NCI-H82 treated with DMSO at 0.1 percent for 48 hours (cell line): ENCODE measurements at regions not wholly inside any gene's neighbourhood (a gene's known extent, or its start where the extent isn't known, plus 50 kb on each side); places are given as distances from the start of the nearest gene placed in this dataset.

Source experiments
- DNase-seq: peaks from one replicate; lab custom pipeline; 2025; ENCODE audit not compliant: unreplicated experiment; lab: John Stamatoyannopoulos, UW

GRCh38 chr13:97561182-97561581, 127.2 kb downstream of the RAP2A start:
- no peak for DNase-seq

DNA sequence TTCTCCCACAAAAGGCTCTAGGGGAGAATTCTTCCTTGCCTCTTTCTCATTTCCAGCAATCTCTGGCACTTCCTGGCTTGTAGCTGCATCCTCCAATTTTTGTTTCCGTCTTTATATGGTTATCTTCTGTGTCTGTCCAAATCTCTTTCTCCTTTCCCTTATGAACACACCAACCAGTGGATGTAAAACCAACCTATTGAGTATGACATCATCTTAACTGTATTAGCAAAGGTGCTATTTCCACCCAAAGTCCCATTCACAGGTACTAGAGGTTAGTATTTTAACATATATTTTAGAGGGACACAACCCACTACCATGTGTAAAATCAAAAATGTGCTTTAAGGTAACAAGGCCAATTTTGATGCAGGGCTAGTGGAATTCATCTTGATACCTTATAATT, 129.0 kb downstream of the RAP2A start:
- no peak for DNase-seq

DNA sequence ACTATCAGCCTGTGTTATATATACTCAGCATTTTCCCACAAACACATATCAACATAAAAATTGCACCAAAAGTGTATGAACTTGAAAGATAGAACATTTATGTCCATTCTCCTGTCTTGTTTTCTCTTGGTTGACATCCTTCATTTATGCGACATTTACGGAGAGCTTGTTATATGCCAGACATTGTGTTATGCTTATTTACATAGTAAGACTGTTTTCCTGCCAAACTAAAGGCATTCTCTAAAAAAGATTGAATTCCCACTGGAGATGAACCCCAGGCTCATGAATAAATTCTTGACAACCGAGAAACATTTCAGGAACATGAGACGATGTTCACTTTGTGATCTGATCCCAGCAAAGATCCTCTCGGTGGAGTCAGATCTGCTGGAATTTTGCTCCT, 131.0 kb downstream of the RAP2A start:
- DNase-seq: no peak

DNA sequence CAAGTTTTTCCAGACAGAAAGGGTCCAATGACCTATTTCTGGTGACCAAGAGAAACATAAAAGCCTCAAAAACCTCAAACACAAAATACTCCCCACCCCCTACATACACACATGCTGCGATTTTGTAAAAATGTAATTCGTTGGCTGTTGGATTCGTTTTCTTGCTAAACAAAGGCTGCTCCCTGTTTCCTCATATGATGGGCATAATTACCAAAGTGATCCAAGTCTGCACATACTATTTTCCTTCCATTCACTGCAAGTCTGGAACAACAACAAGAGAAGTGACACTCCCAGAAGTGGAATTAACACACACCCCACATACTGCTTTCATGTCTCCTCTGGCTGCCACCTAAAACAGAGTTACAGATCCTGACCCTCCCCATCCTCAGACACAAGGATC, 131.9 kb downstream of the RAP2A start:
- DNase-seq: no peak

DNA sequence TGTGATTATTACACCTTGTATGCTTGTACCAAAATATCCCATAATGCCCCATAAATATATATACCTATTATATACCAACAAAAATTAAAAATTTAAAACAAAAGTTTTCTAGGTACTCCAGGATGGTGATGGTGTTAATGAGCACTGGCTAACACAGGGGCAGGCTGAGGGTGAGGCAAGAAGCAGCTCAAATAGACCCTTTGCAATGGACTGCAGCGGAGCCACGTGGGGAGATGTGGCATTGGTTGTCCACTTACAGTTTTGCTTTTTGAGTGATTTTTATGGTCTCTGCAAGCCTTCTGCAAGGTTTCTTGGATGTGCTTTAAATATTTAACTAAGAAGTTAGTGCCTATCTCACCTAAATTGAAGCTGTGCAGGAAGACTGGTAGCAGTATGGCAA, 132.9 kb downstream of the RAP2A start:
- no peak for DNase-seq

- no peak for DNase-seq
Measured at GRCh38 chr13:97567510-97568243, 133.7 kb downstream of the RAP2A start.

GRCh38 chr13:97568850-97569249, 134.9 kb downstream of the RAP2A start:
- peak; percentile 35 for DNase-seq

GRCh38 chr13:97569841-97570240, 135.9 kb downstream of the RAP2A start:
- DNase-seq: peak; percentile 84

DNA sequence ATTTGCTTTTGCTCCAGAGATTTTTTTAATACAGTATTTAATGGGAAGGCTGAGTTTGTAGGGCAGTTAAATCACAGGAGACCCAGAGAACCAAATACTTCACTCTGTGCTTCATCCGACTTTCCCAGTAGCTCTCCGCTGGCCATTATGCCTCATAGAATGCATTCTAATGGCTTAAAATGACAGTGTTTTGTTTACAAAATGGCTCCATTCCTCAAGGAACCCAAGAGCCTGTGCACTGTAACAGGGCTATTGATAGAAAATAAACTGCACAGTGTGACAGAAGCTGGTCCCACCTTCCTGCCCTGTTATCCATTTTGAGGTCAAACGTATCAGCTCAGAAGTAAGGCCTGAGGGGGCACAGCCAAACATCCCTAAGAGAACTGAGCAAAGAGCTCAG, 136.5 kb downstream of the RAP2A start:
- no peak for DNase-seq

- peak; percentile 97 for DNase-seq
Measured at GRCh38 chr13:97573011-97573410, 139.0 kb downstream of the RAP2A start.

- peak; percentile 42 for DNase-seq
Measured at GRCh38 chr13:97574926-97575325, 141.0 kb downstream of the RAP2A start.

GRCh38 chr13:97577026-97577425, 143.1 kb downstream of the RAP2A start:
- DNase-seq: no peak

- DNase-seq: no peak
Measured at GRCh38 chr13:97582170-97582569, 148.2 kb downstream of the RAP2A start.

- DNase-seq: no peak
Measured at GRCh38 chr13:97583907-97584497, 150.0 kb downstream of the RAP2A start.

GRCh38 chr13:97586941-97587340, 153.0 kb downstream of the RAP2A start:
- no peak for DNase-seq

GRCh38 chr13:97588993-97589392, 155.0 kb downstream of the RAP2A start:
- DNase-seq: no peak

GRCh38 chr13:97600458-97601075, 166.6 kb downstream of the RAP2A start:
- no peak for DNase-seq

GRCh38 chr13:97615266-97615665, 181.3 kb downstream of the RAP2A start:
- no peak for DNase-seq

DNA sequence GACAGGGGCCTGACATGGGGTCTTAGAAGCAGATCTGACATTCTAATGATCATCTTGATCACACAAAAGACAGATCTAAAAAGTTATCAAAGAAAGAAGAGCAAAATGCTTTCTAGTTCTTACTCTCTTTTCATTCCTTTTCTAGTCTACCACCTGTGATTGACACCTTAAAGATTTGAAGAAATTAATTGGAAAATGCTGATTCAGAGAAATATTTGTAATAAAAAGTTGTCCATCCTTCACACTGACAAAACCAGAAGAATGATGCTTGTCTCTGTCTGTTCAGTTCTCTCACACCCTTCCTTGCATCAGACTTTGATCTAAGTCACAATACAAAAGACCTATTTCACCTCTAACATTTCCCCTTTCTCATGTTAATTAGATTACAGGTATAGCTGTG, 182.4 kb downstream of the RAP2A start:
- no peak for DNase-seq

GRCh38 chr13:97621025-97621424, 187.1 kb downstream of the RAP2A start:
- no peak for DNase-seq

DNA sequence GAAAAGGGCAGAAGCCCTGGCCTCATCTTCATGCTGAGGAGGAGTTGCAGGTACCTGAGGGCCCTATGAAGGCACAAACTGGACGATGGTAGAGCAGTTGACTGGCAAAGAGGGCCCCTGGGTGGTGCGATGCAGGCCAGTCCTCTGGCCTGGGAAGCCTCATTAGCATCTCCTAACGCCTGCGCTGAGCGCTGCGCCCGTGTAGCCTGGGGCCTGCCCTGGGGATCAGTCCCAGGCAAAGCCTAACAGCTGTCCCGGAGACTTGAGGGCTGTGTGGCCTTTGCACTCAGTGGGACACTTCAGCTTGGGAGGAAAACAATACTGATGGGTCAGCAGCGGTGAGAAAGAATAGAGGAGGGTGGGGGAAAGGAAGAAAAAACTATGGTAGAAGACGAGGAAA, 187.7 kb downstream of the RAP2A start:
- DNase-seq: no peak

GRCh38 chr13:97627566-97627965, 193.6 kb downstream of the RAP2A start:
- peak; percentile 88 for DNase-seq
